Activated CD4-positive, alpha-beta T cell treated with anti-CD3 and anti-CD28 coated beads, Interleukin-2, Interleukin-6, amounts not matched to agents 100 ng/mL and 50 ng/mL, durations not matched to agents 16 hours and 8 hours (primary cell): ENCODE measurements at regions not wholly inside any gene's neighbourhood (a gene's known extent, or its start where the extent isn't known, plus 50 kb on each side); places are given as distances from the start of the nearest gene placed in this dataset.
A peak's percentile ranks its signal among the peaks of the same experiment; 100 is the strongest.

ENCODE experiments used
- DNase-seq: peaks from one replicate; pipeline ENCODE4 v3.0.0-alpha.2; 2020

DNA sequence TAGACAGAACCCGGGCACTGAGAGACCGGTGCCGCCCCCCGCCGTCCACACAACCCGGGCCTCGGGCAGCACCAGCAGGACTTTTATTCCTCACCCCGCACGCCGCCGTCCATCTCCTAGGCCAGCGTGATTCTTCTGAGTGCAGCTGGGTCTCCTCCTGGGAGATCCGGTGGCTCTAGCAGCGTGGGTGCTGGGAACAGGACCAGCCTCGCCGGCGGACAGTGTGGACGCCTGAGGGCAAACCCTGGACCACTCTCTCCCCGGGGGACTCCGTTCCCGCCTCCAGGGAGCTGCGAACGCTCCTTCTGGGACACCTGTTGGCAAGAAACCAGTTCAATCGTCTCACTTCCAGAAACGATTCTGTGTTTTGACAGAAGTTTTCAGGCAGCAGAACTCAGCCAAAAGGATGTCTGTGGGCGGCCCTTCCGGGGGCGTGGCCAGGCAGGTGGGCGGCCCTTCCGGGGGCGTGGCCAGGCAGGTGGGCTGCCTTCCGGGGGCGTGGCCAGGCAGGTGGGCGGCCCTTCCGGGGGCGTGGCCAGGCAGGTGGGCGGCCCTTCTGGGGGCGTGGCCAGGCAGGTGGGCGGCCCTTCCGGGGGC is 130.7 kb downstream of the DLL1 start:
- peak; percentile 34 for DNase-seq

GRCh38 chr6:170159022-170159965 is 131.6 kb downstream of the DLL1 start:
- no peak for DNase-seq

GRCh38 chr6:170158296-170159021 is 132.4 kb downstream of the DLL1 start:
- DNase-seq = no peak

GRCh38 chr6:170157567-170158218 is 133.2 kb downstream of the DLL1 start:
- DNase-seq = no peak

- DNase-seq = no peak
These were observed 134.2 kb downstream of the DLL1 start for GRCh38 chr6:170156448-170157375.

GRCh38 chr6:170155464-170156196 is 135.2 kb downstream of the DLL1 start:
- DNase-seq = no peak

GRCh38 chr6:170153436-170154319 is 137.2 kb downstream of the DLL1 start:
- no peak for DNase-seq

DNA sequence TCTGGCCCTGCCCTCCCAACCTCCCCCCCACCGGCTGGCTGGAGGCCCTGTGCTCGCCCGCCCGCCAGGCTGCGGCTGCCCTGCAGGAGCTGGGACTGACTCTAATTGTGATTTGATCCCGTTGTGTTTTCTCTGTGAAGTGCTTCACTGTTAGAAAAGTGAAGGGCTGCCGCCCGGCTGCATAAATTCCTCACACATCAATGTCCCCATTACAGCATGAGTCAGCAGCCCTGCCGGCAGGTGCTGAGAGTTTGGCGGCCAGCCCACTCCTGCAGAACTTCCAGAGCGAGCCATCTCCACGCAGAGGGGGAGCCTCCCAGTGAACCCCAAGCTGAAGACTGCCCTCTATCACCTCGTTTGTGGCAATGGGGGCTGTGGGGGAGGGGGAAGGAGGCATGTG is 137.9 kb downstream of the DLL1 start:
- no peak for DNase-seq

DNA sequence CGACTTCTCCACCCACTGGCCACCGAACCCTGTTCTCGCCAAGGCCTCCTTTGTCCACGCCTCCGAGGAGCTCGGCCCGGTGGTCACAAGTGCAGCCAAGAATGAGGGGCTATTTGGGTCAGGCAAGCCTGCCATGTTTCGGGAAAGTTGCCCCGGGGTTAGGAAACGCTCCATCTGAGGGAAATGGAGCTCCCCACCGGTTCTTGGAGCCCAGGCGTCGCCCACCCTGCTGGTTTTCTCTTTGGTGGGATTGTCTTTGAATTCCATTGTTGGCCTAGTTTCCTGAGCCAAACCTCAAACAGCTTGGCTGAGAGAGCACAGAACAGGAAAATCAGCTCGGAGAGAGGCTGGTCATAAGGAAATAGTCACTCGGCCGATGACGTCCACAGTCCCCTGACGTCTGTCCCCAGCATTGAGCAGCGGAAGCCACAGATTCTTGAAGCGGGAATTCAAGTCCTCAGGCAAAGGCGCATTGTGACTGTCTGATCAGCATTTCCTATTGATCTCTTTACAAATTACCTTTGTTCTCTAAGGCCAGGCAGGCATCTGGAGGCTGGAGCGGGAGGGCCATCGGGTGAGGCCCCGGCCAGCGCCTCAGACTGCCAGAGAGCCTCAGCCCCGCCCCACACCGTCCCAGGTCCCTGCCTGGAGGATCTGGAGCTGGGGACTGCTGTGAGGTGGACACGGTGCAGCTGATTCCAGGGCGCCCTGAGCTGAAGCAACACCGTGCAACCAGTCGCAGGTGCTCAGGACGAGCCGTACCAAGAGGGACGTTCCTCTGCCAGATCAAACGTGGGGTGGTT is 138.6 kb downstream of the DLL1 start:
- DNase-seq = no peak

DNA sequence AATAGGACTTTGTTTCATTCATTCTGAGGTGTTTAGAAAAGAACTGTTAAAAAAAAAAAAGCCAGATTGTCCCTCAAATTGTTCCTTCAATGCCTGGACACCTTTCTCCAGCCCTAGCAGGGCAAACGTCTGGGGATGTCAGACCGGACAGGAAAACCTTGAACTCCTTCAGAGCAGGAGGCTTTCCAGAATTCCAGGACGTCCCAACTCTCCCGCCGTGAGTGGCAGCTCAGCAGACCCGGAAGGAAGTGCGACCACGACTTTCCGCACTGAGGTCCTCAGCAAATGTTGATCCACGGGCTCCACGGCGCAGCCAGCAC is 139.1 kb downstream of the DLL1 start:
- DNase-seq = no peak

GRCh38 chr6:170151321-170151771 is 139.5 kb downstream of the DLL1 start:
- DNase-seq = no peak

DNA sequence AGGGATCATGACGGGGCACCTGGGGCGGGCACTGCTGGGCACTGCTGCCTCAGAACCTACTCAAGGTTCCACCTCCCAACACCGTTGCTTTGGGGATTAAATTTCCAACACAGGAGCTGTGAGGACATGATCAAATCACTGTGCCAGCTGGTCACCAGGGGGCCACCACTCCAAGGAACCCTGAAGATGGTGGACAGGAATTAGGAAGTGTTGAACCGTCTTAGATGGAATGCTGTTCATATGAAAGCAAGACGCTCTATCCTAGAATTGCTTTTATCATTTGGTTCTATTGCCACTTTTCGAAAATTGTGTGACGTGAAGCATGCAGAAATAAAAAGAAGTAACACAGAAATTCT is 140.3 kb downstream of the DLL1 start:
- no peak for DNase-seq

DNA sequence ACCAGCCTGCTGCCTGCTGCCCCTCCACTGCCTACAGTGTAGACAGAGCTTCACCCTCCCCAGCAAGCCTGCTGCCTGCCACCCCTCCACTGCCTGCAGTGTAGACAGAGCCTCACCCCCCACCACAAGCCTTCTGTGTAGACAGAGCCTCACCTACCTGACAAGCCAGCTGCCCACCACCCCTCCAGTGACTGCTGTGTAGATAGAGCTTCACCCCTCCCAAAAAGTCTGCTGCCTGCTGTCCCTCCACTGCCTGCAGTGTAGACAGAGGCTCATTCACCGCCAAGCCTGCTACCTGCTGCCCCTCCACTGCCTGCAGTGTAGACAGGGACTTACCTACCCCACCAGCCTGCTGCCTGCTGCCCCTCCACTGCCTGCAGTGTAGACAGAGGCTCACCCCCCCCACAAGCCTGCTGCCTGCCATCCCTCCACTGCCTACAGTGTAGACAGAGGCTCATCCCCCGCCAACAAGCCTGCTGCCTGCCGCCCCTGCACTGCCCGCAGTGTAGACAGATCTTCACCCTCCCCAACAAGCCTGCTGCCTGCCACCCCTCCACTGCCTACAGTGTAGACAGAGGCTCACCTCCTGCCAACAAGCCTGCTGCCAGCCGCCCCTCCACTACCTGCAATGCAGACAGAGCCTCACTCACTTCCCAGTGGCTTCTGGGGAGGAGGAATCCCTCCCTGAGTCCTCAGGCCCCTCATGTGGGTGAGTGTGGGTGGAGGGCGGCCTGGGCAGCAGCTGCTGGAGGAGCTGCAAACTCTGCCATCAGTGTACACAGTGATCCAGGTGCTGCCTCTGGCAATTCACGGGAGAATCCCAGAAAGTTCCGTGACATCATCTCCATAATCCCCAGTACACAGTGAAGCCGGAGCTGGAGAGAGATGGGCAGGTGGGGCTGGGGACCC is 140.9 kb downstream of the DLL1 start:
- no peak for DNase-seq

DNA sequence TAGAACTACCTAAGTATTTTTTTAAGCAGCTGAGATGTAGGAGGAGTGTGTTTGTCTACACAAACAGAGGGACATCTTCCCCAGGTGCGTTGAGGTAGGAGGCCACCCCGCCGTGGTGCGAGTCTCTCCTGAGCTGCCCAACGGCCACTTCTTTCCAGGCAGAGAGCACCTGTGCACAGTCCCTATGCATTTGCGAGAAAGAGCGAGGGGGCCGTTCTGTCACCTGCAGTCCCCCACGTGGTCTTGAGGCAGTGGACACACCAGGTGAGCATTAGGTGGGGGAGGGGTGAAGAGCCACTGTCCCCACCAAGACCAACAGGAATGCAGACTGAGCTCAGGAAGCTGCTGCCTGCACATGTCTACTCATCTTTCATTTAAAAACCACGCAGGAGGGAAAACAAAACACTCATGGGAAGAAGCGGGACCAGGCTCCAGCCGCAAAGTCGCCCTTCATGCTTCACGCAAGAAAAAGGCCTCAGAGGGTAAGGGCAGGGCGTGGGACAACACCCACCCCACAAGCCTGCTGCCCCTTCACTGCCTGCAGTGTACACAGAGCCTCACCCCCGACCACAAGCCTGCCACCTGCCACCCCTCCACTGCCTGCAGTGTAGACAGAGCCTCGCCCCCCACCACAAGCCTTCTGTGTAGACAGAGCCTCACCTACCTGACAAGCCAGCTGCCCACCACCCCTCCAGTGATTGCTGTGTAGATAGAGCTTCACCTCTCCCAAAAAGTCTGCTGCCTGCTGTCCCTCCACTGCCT is 142.0 kb downstream of the DLL1 start:
- DNase-seq = no peak

DNA sequence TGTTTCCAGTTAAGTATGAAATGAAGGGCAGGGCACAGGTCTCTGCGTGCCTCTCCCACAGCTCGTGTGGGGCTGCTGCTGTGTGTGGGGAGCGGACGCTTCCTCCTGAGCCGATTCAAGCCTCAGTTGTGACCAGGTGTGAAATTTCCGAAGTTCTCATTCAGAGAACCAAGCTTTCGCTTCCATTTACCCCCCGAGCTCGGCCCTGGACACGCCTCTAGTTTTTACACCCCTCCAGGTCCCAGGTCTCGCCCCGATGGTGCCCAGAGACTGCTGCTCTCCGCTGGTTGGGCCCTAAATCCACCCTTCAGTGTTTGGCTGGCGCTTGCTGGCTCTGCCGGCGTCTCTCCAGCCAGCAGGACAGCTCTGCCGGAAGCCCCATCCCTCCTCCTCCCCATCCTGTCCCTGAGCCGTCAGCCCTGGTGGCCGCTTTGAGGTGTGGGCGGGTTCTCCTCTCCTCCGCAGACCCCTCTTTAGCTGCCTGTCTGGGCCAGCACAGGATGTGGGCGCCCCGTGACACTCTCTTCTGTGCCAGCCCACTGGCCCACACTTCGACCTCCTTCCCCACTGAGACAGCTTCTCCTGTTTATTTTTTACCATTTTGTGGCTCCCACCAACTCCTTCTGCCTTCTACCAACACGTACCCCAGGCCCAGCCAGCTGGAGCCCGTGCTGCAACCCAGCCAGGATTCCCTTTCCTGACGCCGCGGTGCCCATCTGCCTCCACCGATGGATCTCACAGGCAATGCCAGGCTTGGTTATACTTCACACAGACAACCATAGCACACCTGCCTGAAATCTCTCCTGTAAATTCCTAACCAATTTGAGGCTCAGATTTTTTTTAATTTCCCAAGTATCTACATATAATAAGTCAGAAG is 142.8 kb downstream of the DLL1 start:
- peak; percentile 56 for DNase-seq

GRCh38 chr6:170147056-170147787 is 143.7 kb downstream of the DLL1 start:
- no peak for DNase-seq
